Smooth muscle cell (in vitro differentiated cells): ENCODE measurements at regions not wholly inside any gene's neighbourhood (a gene's known extent, or its start where the extent isn't known, plus 50 kb on each side); places are given as distances from the start of the nearest gene placed in this dataset.
A peak's percentile ranks its signal among the peaks of the same experiment; 100 is the strongest.

Experiments
- DNase-seq: peaks from one replicate; lab custom pipeline; 2025; ENCODE audit not compliant: unreplicated experiment; lab: John Stamatoyannopoulos, UW
- H2AFZ ChIP-seq: fragments of 200-600 bp; sonication (generic); 2 replicates; pipeline ENCODE4 v1.6.0; 2016; ENCODE audit warnings: antibody characterized with exemption, low read depth, mild to moderate bottlenecking
- H3F3A ChIP-seq: fragments of 200-600 bp; sonication (generic); 2 replicates; pipeline ENCODE4 v1.6.0; 2017; ENCODE audit warnings: antibody characterized with exemption, low read depth
- H3K27ac ChIP-seq: fragments of 200-600 bp; sonication (generic); 2 replicates; pipeline ENCODE4 v1.5.1; 2016; ENCODE audit warnings: low read depth, mild to moderate bottlenecking
- H3K27me3 ChIP-seq: fragments of 200-600 bp; sonication (generic); 2 replicates; pipeline ENCODE4 v1.6.1; 2016; ENCODE audit warnings: low read depth, mild to moderate bottlenecking
- H3K36me3 ChIP-seq: fragments of 200-600 bp; sonication (generic); 2 replicates; pipeline ENCODE4 v1.5.1; 2016; ENCODE audit warnings: low read depth
- H3K4me1 ChIP-seq: fragments of 200-600 bp; sonication (generic); 2 replicates; pipeline ENCODE4 v1.5.1; 2016; ENCODE audit warnings: low read depth
- H3K4me2 ChIP-seq: fragments of 200-600 bp; sonication (generic); 2 replicates; pipeline ENCODE4 v1.6.0; 2016; ENCODE audit warnings: mild to moderate bottlenecking
- H3K4me3 ChIP-seq: fragments of 200-600 bp; sonication (generic); 2 replicates; pipeline ENCODE4 v1.5.1; 2016; ENCODE audit warnings: mild to moderate bottlenecking
- H3K79me2 ChIP-seq: fragments of 200-600 bp; sonication (generic); 2 replicates; pipeline ENCODE4 v1.6.0; 2016; ENCODE audit warnings: low read depth, mild to moderate bottlenecking
- H3K9ac ChIP-seq: fragments of 200-600 bp; sonication (generic); 2 replicates; pipeline ENCODE4 v1.6.0; 2016; ENCODE audit warnings: low read depth
- H3K9me3 ChIP-seq: fragments of 200-600 bp; sonication (generic); replicated peaks from 2 replicates; pipeline ENCODE4 v1.5.1; 2016; ENCODE audit warnings: low read depth
- H4K20me1 ChIP-seq: fragments of 200-600 bp; sonication (generic); 2 replicates; pipeline ENCODE4 v1.6.0; 2016; ENCODE audit warnings: low read depth
- WGBS: methylation state at CpG from one replicate; pipeline ENCODE4 v1.1.7; 2016; ENCODE audit warnings: low lambda C conversion rate; 5-methylcytosine and 5-hydroxymethylcytosine counted together
- TF ChIP-seq, protein P1 (sequence below): fragments of 200-600 bp; sonication (generic); IDR thresholded peaks from 2 replicates; pipeline ENCODE4 v1.5.1; 2017; ENCODE audit warnings: borderline replicate concordance, mild to moderate bottlenecking, antibody characterized with exemption; ENCODE audit not compliant: insufficient read depth, poor library complexity, severe bottlenecking

GRCh38 chr12:41917181-41917580 lies 227.5 kb downstream of the GXYLT1 start:
- DNase-seq = no peak
- Histone ChIP-seq H4K20me1 (no peaks in the 10 kb centered on the region), H3K27ac (no peak overlapping the region), H3K27me3 (no peaks in the 10 kb centered on the region), H3K36me3 (no peaks in the 10 kb centered on the region), H3K4me1 (peaks cover 46% of the 10 kb centered on the region), H3F3A (no peaks in the 10 kb centered on the region), H3K79me2 (no peaks in the 10 kb centered on the region), H3K9ac (no peak overlapping the region), H3K4me2 (peak overlapping the region; percentile 65), H2AFZ (no peak overlapping the region), H3K4me3 (no peak overlapping the region), H3K9me3 (no peaks in the 10 kb centered on the region)
- TF ChIP-seq, protein P1, sequence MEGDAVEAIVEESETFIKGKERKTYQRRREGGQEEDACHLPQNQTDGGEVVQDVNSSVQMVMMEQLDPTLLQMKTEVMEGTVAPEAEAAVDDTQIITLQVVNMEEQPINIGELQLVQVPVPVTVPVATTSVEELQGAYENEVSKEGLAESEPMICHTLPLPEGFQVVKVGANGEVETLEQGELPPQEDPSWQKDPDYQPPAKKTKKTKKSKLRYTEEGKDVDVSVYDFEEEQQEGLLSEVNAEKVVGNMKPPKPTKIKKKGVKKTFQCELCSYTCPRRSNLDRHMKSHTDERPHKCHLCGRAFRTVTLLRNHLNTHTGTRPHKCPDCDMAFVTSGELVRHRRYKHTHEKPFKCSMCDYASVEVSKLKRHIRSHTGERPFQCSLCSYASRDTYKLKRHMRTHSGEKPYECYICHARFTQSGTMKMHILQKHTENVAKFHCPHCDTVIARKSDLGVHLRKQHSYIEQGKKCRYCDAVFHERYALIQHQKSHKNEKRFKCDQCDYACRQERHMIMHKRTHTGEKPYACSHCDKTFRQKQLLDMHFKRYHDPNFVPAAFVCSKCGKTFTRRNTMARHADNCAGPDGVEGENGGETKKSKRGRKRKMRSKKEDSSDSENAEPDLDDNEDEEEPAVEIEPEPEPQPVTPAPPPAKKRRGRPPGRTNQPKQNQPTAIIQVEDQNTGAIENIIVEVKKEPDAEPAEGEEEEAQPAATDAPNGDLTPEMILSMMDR = no peak

DNA sequence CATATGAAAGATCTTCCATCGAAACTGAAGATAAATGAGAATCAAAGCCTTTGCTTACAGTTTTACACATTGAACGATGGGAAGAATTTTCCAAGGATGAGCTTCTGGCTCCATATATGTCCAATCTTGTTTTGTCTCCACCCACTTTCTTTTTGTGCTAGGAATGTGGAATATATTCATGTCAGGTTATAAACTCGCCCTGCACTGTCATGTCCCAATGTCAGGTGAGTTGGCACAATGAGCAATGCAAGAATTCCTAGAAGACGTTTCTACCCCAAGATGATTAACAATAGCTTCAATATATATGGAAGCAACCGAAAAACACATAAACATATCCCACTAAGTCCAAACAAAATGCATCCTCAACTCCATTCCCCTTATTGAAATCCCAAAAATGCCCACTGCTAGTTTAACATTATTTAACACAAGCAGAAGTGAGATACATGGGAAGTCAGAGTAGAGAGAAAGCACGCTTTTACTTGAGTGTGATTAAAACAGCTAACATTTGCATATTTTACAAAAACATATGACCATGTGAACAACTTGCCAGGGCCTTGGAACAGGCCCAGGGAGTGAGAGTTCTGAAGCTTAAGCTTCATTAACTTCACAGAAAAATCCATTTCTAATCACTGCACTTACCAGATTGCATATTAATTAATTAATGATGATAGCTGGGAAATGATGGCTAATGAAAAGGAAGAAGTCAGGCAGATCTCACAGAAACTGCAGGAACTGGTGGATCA lies 233.9 kb downstream of the GXYLT1 start:
- WGBS = 84% methylated on average over 6 of the region's 6 CpGs
- Histone ChIP-seq H3K9me3 (no peaks in the 10 kb centered on the region), H3K4me2 (no peak overlapping the region), H3K79me2 (no peaks in the 10 kb centered on the region), H3K9ac (no peak overlapping the region), H3K4me1 (peaks cover 1% of the 10 kb centered on the region), H3K27ac (no peak overlapping the region), H3K27me3 (no peaks in the 10 kb centered on the region), H2AFZ (no peak overlapping the region), H3K36me3 (no peaks in the 10 kb centered on the region), H3K4me3 (no peak overlapping the region), H3F3A (no peaks in the 10 kb centered on the region), H4K20me1 (no peaks in the 10 kb centered on the region)
- no peak for DNase-seq
- TF ChIP-seq, protein P1 = no peak

- no peak overlapping the region for H2AFZ ChIP-seq
- no peaks in the 10 kb centered on the region for H3K27me3 ChIP-seq
- H3K79me2 ChIP-seq = no peaks in the 10 kb centered on the region
- TF ChIP-seq, protein P1 = no peak
- no peaks in the 10 kb centered on the region for H3K9me3 ChIP-seq
- no peaks in the 10 kb centered on the region for H4K20me1 ChIP-seq
- no peak overlapping the region for H3K9ac ChIP-seq
- no peaks in the 10 kb centered on the region for H3F3A ChIP-seq
- H3K27ac ChIP-seq = no peak overlapping the region
- no peak overlapping the region for H3K4me3 ChIP-seq
- no peaks in the 10 kb centered on the region for H3K36me3 ChIP-seq
- H3K4me1 ChIP-seq = no peaks in the 10 kb centered on the region
- H3K4me2 ChIP-seq = no peak overlapping the region
- DNase-seq = no peak
- WGBS = 87% methylated on average over 4 of the region's 4 CpGs
Observed at GRCh38 chr12:41908206-41908605, 236.5 kb downstream of the GXYLT1 start.

- Histone ChIP-seq H3K27ac (no peak overlapping the region), H3K27me3 (no peaks in the 10 kb centered on the region), H3K9ac (no peak overlapping the region), H3K9me3 (no peaks in the 10 kb centered on the region), H3K4me1 (no peaks in the 10 kb centered on the region), H3K79me2 (no peaks in the 10 kb centered on the region), H3K4me3 (no peak overlapping the region), H2AFZ (peak overlapping the region; percentile 45), H3K4me2 (no peak overlapping the region), H4K20me1 (no peaks in the 10 kb centered on the region), H3K36me3 (no peaks in the 10 kb centered on the region), H3F3A (no peaks in the 10 kb centered on the region)
- DNase-seq = no peak
- TF ChIP-seq, protein P1 = no peak
Observed at GRCh38 chr12:41907550-41907949, 237.1 kb downstream of the GXYLT1 start.
